Endothelial cell of umbilical vein (primary cell): ENCODE measurements at regions not wholly inside any gene's neighbourhood (a gene's known extent, or its start where the extent isn't known, plus 50 kb on each side); places are given as distances from the start of the nearest gene placed in this dataset.

ENCODE experiments used
- BruUV-seq: library from RNA; stranded (reverse); fragments of 400-500 nt; replicated peaks from 2 replicates; lab custom pipeline; 2021; lab: Mats Ljungman, UMichigan
- CTCF ChIA-PET: fragments of 300-600, 350-600 bp; sonication (Branson Sonifier 250); formaldehyde crosslinking; loops from one replicate; lab custom pipeline; 2021; ENCODE audit warnings: antibody characterized with exemption, inconsistent platforms; lab: Charles Lee
- POLR2A ChIA-PET: fragments of 300-600, 350-600 bp; sonication (Branson Sonifier 250); formaldehyde crosslinking; loops from one replicate; lab custom pipeline; 2021; ENCODE audit warnings: antibody characterized with exemption, inconsistent platforms; lab: Charles Lee
- DNase-seq: peaks from one replicate; pipeline ENCODE4 v3.0.0-alpha.2; 2011; ENCODE audit warnings: low read depth, low spot score
- FAIRE-seq: peaks from 2 replicates; lab custom pipeline; 2011; peaks lifted over from hg19 to GRCh38; lab: Jason Lieb, UNC
- H2AFZ ChIP-seq: 2 replicates; pipeline ENCODE4 v1.6.0; 2012; ENCODE audit warnings: low read depth, low read length, control low read depth, inconsistent platforms
- H3K27ac ChIP-seq: 2 replicates; pipeline ENCODE4 v1.5.1; 2011; ENCODE audit warnings: low read depth, mild to moderate bottlenecking, control low read depth, low read length, moderate library complexity; ENCODE audit not compliant: insufficient read depth
- H3K27me3 ChIP-seq, 2 experiments: 2 replicates each; pipeline versions ENCODE4 v1.6.0 to v1.6.1; 2011; ENCODE audit warnings: low read length in 2 of 2, mixed read lengths in 1 of 2; ENCODE audit not compliant: control insufficient read depth in 2 of 2, insufficient read depth in 2 of 2
- H3K36me3 ChIP-seq, 2 experiments: 2 replicates in 1 of 2; 3 replicates in 1 of 2; pipeline ENCODE4 v1.5.1; 2011; ENCODE audit warnings: low read length in 2 of 2, mild to moderate bottlenecking in 1 of 2, moderate library complexity in 1 of 2; ENCODE audit not compliant: control insufficient read depth in 2 of 2, insufficient read depth in 2 of 2; ENCODE audit errors: extremely low read depth in 1 of 2
- H3K4me1 ChIP-seq: 3 replicates; pipeline ENCODE4 v1.5.1; 2011; ENCODE audit warnings: mild to moderate bottlenecking, low read length; ENCODE audit not compliant: control insufficient read depth, insufficient read depth; ENCODE audit errors: extremely low read depth
- H3K4me2 ChIP-seq: 2 replicates; pipeline ENCODE4 v1.6.1; 2011; ENCODE audit warnings: low read length, control low read depth, mixed read lengths; ENCODE audit not compliant: insufficient read depth
- H3K4me3 ChIP-seq, 3 experiments: fragments of 200-600 bp in 1 of 3; sonication (generic), shearing (Covaris generic) in 1 of 3; replicated peaks in 1 of 3; 2 replicates each; pipeline ENCODE4 v1.5.1; 2011 to 2016; ENCODE audit warnings: control low read depth in 3 of 3, low read length in 3 of 3, mild to moderate bottlenecking in 2 of 3, inconsistent platforms in 1 of 3, low read depth in 1 of 3, moderate library complexity in 1 of 3; ENCODE audit not compliant: insufficient read depth in 1 of 3
- H3K79me2 ChIP-seq: 2 replicates; pipeline ENCODE4 v1.6.0; 2012; ENCODE audit warnings: low read length, inconsistent platforms; ENCODE audit not compliant: control insufficient read depth, insufficient read depth
- H3K9ac ChIP-seq: replicated peaks from 2 replicates; pipeline ENCODE3; 2011; ENCODE audit warnings: low read length, control low read depth; ENCODE audit not compliant: insufficient read depth; ENCODE audit errors: extremely low read depth
- H3K9me1 ChIP-seq: replicated peaks from 3 replicates; pipeline ENCODE4 v1.6.0; 2011; ENCODE audit warnings: mild to moderate bottlenecking, low read length; ENCODE audit not compliant: control insufficient read depth, insufficient read depth; ENCODE audit errors: extremely low read depth
- H3K9me3 ChIP-seq: replicated peaks from 2 replicates; pipeline ENCODE4 v1.5.1; 2012; ENCODE audit warnings: low read length, inconsistent platforms; ENCODE audit not compliant: control insufficient read depth, insufficient read depth
- H4K20me1 ChIP-seq: replicated peaks from 2 replicates; pipeline ENCODE3; 2011; ENCODE audit warnings: mild to moderate bottlenecking, low read length; ENCODE audit not compliant: control insufficient read depth, insufficient read depth; ENCODE audit errors: extremely low read depth
- EZH2 ChIP-seq: IDR thresholded peaks from 2 replicates; pipeline ENCODE4 v1.6.1; 2012; ENCODE audit warnings: borderline replicate concordance, low read depth, mild to moderate bottlenecking, moderate library complexity, low read length, inconsistent platforms; ENCODE audit not compliant: severe bottlenecking
- FOS ChIP-seq: IDR thresholded peaks from 2 replicates; pipeline ENCODE4 v1.6.1; 2011; ENCODE audit warnings: mild to moderate bottlenecking, low read length, moderate library complexity, borderline replicate concordance; ENCODE audit not compliant: insufficient read depth
- GATA2 ChIP-seq: IDR thresholded peaks from 2 replicates; pipeline ENCODE4 v1.7.0; 2011; ENCODE audit warnings: low read depth, mild to moderate bottlenecking, moderate library complexity, mixed read lengths, low read length; ENCODE audit not compliant: insufficient read length, insufficient read depth
- JUN ChIP-seq: IDR thresholded peaks from 2 replicates; pipeline ENCODE4 v1.6.1; 2011; ENCODE audit warnings: borderline replicate concordance, low read depth; ENCODE audit not compliant: insufficient read length, insufficient read depth
- MYC ChIP-seq: IDR thresholded peaks from one replicate; pipeline ENCODE4 v1.6.1; 2011; ENCODE audit warnings: mild to moderate bottlenecking, low read depth, low read length
- POLR2A ChIP-seq: IDR thresholded peaks from 2 replicates; pipeline ENCODE4 v1.6.1; 2012; ENCODE audit warnings: low read depth, mild to moderate bottlenecking, control low read depth, low read length
- POLR2AphosphoS5 ChIP-seq: IDR thresholded peaks from 2 replicates; pipeline ENCODE4 v1.6.1; 2012; ENCODE audit warnings: low read depth, mild to moderate bottlenecking, control low read depth, low read length, moderate library complexity; ENCODE audit not compliant: insufficient read depth
- dilution Hi-C: fragments of 300-500 bp; cut with MboI; formaldehyde crosslinking; loops from one replicate; pipeline ENCODE4 v1.15.0; 2019; ENCODE audit warnings: low sequenced_read_pairs; ENCODE audit not compliant: extremely low pct_ligation_motif_present
- intact Hi-C: fragments of 100-400 bp; cut with micrococcal nuclease; formaldehyde crosslinking; loops from one replicate; pipeline ENCODE4 v1.10.0; 2022
- TF ChIP-seq, protein P1 (sequence below), 2 donors: IDR thresholded peaks; 1 replicate in 1 of 2; 2 replicates in 1 of 2; pipeline ENCODE4 v1.5.1; 2011; ENCODE audit warnings: low read length in 2 of 2, mild to moderate bottlenecking in 2 of 2, moderate library complexity in 2 of 2, control low read depth in 1 of 2, inconsistent platforms in 1 of 2, low read depth in 1 of 2; ENCODE audit not compliant: insufficient read depth in 1 of 2; ENCODE audit errors: extremely low read depth in 1 of 2
- TF ChIP-seq, protein P2 (sequence below): IDR thresholded peaks from 2 replicates; pipeline ENCODE4 v1.6.1; 2011; ENCODE audit not compliant: insufficient read depth, insufficient read length

DNA sequence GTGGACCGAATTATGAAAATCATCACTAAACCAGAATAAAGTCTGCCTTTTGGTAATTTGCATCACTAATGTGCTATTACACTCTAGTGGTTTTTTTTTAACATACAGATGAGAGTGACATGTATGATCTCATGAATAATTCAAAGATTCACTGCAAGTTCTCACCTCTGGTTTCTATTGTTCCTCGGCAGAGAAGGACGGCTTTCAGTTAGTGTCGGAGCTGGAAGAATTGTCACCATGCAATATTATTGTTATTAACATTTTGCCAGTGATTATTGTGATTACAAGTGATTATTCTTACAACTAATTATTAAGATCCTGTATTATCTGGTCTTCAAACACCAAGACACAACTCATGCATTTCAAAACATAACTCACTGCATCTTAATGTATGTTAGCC lies 366.6 kb upstream of the RPS23 start:
- Histone ChIP-seq H3K9ac (no peak overlapping the region), H3K79me2 (no peaks in the 10 kb centered on the region), H3K9me1 (no peaks in the 10 kb centered on the region), H3K27me3 (peaks cover 2 to 5% of the 10 kb centered on the region in 2 experiments), H3K4me2 (no peak overlapping the region), H3K4me1 (no peaks in the 10 kb centered on the region), H3K36me3 (no peaks in the 10 kb centered on the region), H4K20me1 (no peaks in the 10 kb centered on the region), H3K27ac (no peak overlapping the region), H2AFZ (no peak overlapping the region), H3K9me3 (no peaks in the 10 kb centered on the region), H3K4me3 (no peak overlapping the region)
- dilution Hi-C loops (no loop called here), intact Hi-C loops (loop anchor here (10.0 kb wide), 1 partner anchor 430 kb away; the partner anchor contains the start of genes TMEM167A and XRCC4)
- POLR2A ChIA-PET: no interaction called here
- TF ChIP-seq POLR2A: no peak
- TF ChIP-seq, protein P1, sequence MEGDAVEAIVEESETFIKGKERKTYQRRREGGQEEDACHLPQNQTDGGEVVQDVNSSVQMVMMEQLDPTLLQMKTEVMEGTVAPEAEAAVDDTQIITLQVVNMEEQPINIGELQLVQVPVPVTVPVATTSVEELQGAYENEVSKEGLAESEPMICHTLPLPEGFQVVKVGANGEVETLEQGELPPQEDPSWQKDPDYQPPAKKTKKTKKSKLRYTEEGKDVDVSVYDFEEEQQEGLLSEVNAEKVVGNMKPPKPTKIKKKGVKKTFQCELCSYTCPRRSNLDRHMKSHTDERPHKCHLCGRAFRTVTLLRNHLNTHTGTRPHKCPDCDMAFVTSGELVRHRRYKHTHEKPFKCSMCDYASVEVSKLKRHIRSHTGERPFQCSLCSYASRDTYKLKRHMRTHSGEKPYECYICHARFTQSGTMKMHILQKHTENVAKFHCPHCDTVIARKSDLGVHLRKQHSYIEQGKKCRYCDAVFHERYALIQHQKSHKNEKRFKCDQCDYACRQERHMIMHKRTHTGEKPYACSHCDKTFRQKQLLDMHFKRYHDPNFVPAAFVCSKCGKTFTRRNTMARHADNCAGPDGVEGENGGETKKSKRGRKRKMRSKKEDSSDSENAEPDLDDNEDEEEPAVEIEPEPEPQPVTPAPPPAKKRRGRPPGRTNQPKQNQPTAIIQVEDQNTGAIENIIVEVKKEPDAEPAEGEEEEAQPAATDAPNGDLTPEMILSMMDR (IDR thresholded peaks at IDR 0.05; ENCODE audit: extremely low read depth in 1 of 2, insufficient read depth in 1 of 2, low read depth in 1 of 2, low read length in 2 of 2): no peak
- no peak for TF ChIP-seq EZH2
- TF ChIP-seq JUN: no peak
- TF ChIP-seq GATA2: no peak
- TF ChIP-seq FOS: no peak
- TF ChIP-seq, protein P2, sequence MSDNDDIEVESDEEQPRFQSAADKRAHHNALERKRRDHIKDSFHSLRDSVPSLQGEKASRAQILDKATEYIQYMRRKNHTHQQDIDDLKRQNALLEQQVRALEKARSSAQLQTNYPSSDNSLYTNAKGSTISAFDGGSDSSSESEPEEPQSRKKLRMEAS: no peak
- no peak for TF ChIP-seq MYC
- TF ChIP-seq POLR2AphosphoS5: no peak
- no TSS peak for BruUV-seq
- no peak for DNase-seq
- no peak for FAIRE-seq
- CTCF ChIA-PET: interaction anchor here (2.6 kb wide), 1 partner anchor 280 kb away, joined by 14 read pairs; no protein-coding TSS in a partner anchor
